Thoracic aorta (tissue), 2 donors: ENCODE measurements at regions not wholly inside any gene's neighbourhood (a gene's known extent, or its start where the extent isn't known, plus 50 kb on each side); places are given as distances from the start of the nearest gene placed in this dataset.

Source experiments
- ATAC-seq: fragments of 150-250 bp; one replicate; pipeline ENCODE4 v1.8.0; 2017; ENCODE audit warnings: low read depth; ENCODE audit not compliant: insufficient number of reproducible peaks, low FRiP score
- DNase-seq: peaks from one replicate; pipeline ENCODE4 v3.0.0-alpha.2; 2020; ENCODE audit warnings: low spot score
- H3K27ac ChIP-seq, 2 donors: fragments of 200-600 bp; sonication (generic); 1 replicate in 1 of 2; 2 replicates in 1 of 2; pipeline ENCODE4 v1.5.1; 2016; ENCODE audit warnings: mild to moderate bottlenecking in 2 of 2, moderate library complexity in 2 of 2
- H3K27me3 ChIP-seq: fragments of 200-600 bp; sonication (generic); replicated peaks from 2 replicates; pipeline ENCODE4 v1.6.0; 2016; ENCODE audit warnings: mild to moderate bottlenecking; ENCODE audit not compliant: insufficient read depth
- H3K36me3 ChIP-seq: fragments of 200-600 bp; sonication (generic); one replicate; pipeline ENCODE4 v1.5.1; 2016
- H3K4me1 ChIP-seq, 2 donors: fragments of 200-600 bp; sonication (generic); 1 replicate in 1 of 2; 2 replicates in 1 of 2; pipeline versions ENCODE4 v1.5.1 to v1.6.0; 2016; ENCODE audit warnings: low read depth in 2 of 2, mild to moderate bottlenecking in 1 of 2; ENCODE audit not compliant: control insufficient read depth in 1 of 2
- H3K4me3 ChIP-seq: fragments of 200-600 bp; sonication (generic); 2 replicates; pipeline ENCODE4 v1.5.1; 2016; ENCODE audit warnings: mild to moderate bottlenecking
- H3K9me3 ChIP-seq: fragments of 200-600 bp; sonication (generic); 2 replicates; pipeline ENCODE4 v1.5.1; 2016
- CTCF ChIP-seq: fragments of 200-600 bp; sonication (generic); IDR thresholded peaks from one replicate; pipeline ENCODE4 v1.5.1; 2019; ENCODE audit warnings: antibody characterized with exemption

GRCh38 chr12:91887957-91888356 lies 257.7 kb downstream of the BTG1 start:
- no peak for TF ChIP-seq CTCF
- no peak overlapping the region for H3K4me3 ChIP-seq
- no peaks in the 10 kb centered on the region for H3K4me1 ChIP-seq
- DNase-seq (no peak), ATAC-seq (no peak)
- H3K9me3 ChIP-seq: no peaks in the 10 kb centered on the region
- no peaks in the 10 kb centered on the region for H3K36me3 ChIP-seq
- H3K27ac ChIP-seq: no peak overlapping the region
- H3K27me3 ChIP-seq: no peaks in the 10 kb centered on the region

- DNase-seq: no peak
- Histone ChIP-seq H3K4me1 (no peaks in the 10 kb centered on the region), H3K27ac (no peak overlapping the region), H3K27me3 (no peaks in the 10 kb centered on the region), H3K4me3 (no peak overlapping the region), H3K36me3 (no peaks in the 10 kb centered on the region), H3K9me3 (no peaks in the 10 kb centered on the region)
- no peak for ATAC-seq
- no peak for TF ChIP-seq CTCF
Measured at GRCh38 chr12:91885851-91886731, 259.6 kb downstream of the BTG1 start.

GRCh38 chr12:91884230-91884629 lies 261.4 kb downstream of the BTG1 start:
- no peak for TF ChIP-seq CTCF
- Histone ChIP-seq H3K36me3 (no peaks in the 10 kb centered on the region), H3K4me1 (no peaks in the 10 kb centered on the region), H3K9me3 (no peaks in the 10 kb centered on the region), H3K27ac (no peak overlapping the region), H3K27me3 (no peaks in the 10 kb centered on the region), H3K4me3 (no peak overlapping the region)
- DNase-seq: no peak
- no peak for ATAC-seq

GRCh38 chr12:91883811-91884210 lies 261.8 kb downstream of the BTG1 start:
- Histone ChIP-seq H3K36me3 (no peaks in the 10 kb centered on the region), H3K4me3 (no peak overlapping the region), H3K27ac (no peak overlapping the region), H3K4me1 (no peaks in the 10 kb centered on the region), H3K27me3 (no peaks in the 10 kb centered on the region), H3K9me3 (no peaks in the 10 kb centered on the region)
- ATAC-seq (no peak), DNase-seq (no peak)
- TF ChIP-seq CTCF: no peak

GRCh38 chr12:91882910-91883309 lies 262.7 kb downstream of the BTG1 start:
- TF ChIP-seq CTCF: no peak
- H3K9me3 ChIP-seq: no peaks in the 10 kb centered on the region
- H3K4me1 ChIP-seq: no peaks in the 10 kb centered on the region
- no peak for ATAC-seq
- H3K4me3 ChIP-seq: no peak overlapping the region
- H3K27me3 ChIP-seq: no peaks in the 10 kb centered on the region
- no peak overlapping the region for H3K27ac ChIP-seq
- no peaks in the 10 kb centered on the region for H3K36me3 ChIP-seq
- no peak for DNase-seq
